H9 (cell line): ENCODE measurements at regions not wholly inside any gene's neighbourhood (a gene's known extent, or its start where the extent isn't known, plus 50 kb on each side); places are given as distances from the start of the nearest gene placed in this dataset.

Experiments
- DNase-seq: peaks from one replicate; pipeline ENCODE4 v3.0.0-alpha.2; 2017
- H2AFZ ChIP-seq: one replicate; pipeline ENCODE4 v1.6.1; 2013; ENCODE audit warnings: mild to moderate bottlenecking, low read length, control low read depth, moderate library complexity
- H2AK5ac ChIP-seq: 2 replicates; pipeline ENCODE4 v1.6.1; 2013; ENCODE audit warnings: low read length, control low read depth, mixed read lengths; ENCODE audit not compliant: insufficient read length
- H2BK120ac ChIP-seq: one replicate; pipeline ENCODE4 v1.6.1; 2013; ENCODE audit warnings: low read depth, mild to moderate bottlenecking, low read length, control low read depth, inconsistent platforms; ENCODE audit not compliant: poor library complexity, severe bottlenecking
- H2BK12ac ChIP-seq: 2 replicates; pipeline ENCODE4 v1.6.1; 2013; ENCODE audit warnings: low read length, control low read depth, mixed read lengths, low read depth; ENCODE audit not compliant: insufficient read length
- H2BK15ac ChIP-seq: 2 replicates; pipeline ENCODE4 v1.6.1; 2013; ENCODE audit warnings: low read depth, low read length, control low read depth
- H2BK20ac ChIP-seq: one replicate; pipeline ENCODE4 v1.6.1; 2013; ENCODE audit warnings: low read depth, mild to moderate bottlenecking, low read length, control low read depth, inconsistent platforms; ENCODE audit not compliant: poor library complexity, severe bottlenecking
- H2BK5ac ChIP-seq: 2 replicates; pipeline ENCODE4 v1.6.1; 2013; ENCODE audit warnings: low read length, control low read depth, mixed read lengths; ENCODE audit not compliant: insufficient read length
- H3K14ac ChIP-seq: 2 replicates; pipeline ENCODE4 v1.6.1; 2013; ENCODE audit warnings: low read length, control low read depth; ENCODE audit not compliant: insufficient read depth
- H3K18ac ChIP-seq: 2 replicates; pipeline ENCODE4 v1.6.1; 2013; ENCODE audit warnings: low read depth, mild to moderate bottlenecking, mixed read lengths, low read length, control low read depth; ENCODE audit not compliant: insufficient read length
- H3K23ac ChIP-seq: 2 replicates; pipeline ENCODE4 v1.6.1; 2013; ENCODE audit warnings: low read length, control low read depth, mixed read lengths, low read depth; ENCODE audit not compliant: insufficient read length
- H3K23me2 ChIP-seq: 2 replicates; pipeline ENCODE4 v1.6.1; 2013; ENCODE audit warnings: low read depth, mild to moderate bottlenecking, mixed read lengths, low read length, control low read depth; ENCODE audit not compliant: insufficient read length, poor library complexity, severe bottlenecking
- H3K27ac ChIP-seq: 2 replicates; pipeline ENCODE4 v1.5.1; 2013; ENCODE audit warnings: low read length, control low read depth, mixed read lengths, low read depth; ENCODE audit not compliant: insufficient read length
- H3K27me3 ChIP-seq: 2 replicates; pipeline ENCODE4 v1.6.1; 2013; ENCODE audit warnings: low read length, control low read depth, inconsistent platforms; ENCODE audit not compliant: insufficient read depth
- H3K4ac ChIP-seq: 2 replicates; pipeline ENCODE4 v1.6.1; 2013; ENCODE audit warnings: low read depth, mild to moderate bottlenecking, control low read depth, inconsistent platforms, low read length, moderate library complexity
- H3K4me1 ChIP-seq: 2 replicates; pipeline ENCODE4 v1.6.1; 2013; ENCODE audit warnings: low read length, control low read depth, inconsistent platforms; ENCODE audit not compliant: insufficient read depth
- H3K4me2 ChIP-seq: 2 replicates; pipeline ENCODE4 v1.6.1; 2013; ENCODE audit warnings: low read length, control low read depth, mixed read lengths; ENCODE audit not compliant: insufficient read length, insufficient read depth
- H3K56ac ChIP-seq: 2 replicates; pipeline ENCODE4 v1.6.1; 2013; ENCODE audit warnings: low read depth, mild to moderate bottlenecking, mixed read lengths, low read length, control low read depth; ENCODE audit not compliant: insufficient read length
- H3K79me1 ChIP-seq: 2 replicates; pipeline ENCODE4 v1.6.1; 2013; ENCODE audit warnings: low read depth, mild to moderate bottlenecking, moderate library complexity, low read length, control low read depth, inconsistent platforms; ENCODE audit not compliant: insufficient read depth, poor library complexity, severe bottlenecking
- H3K79me2 ChIP-seq: 2 replicates; pipeline ENCODE4 v1.6.1; 2013; ENCODE audit warnings: low read length, control low read depth, inconsistent platforms; ENCODE audit not compliant: insufficient read depth
- H3K9ac ChIP-seq: 2 replicates; pipeline ENCODE4 v1.6.1; 2013; ENCODE audit warnings: low read length, control low read depth, mixed read lengths; ENCODE audit not compliant: insufficient read length; ENCODE audit errors: extremely low read depth
- H3K9me3 ChIP-seq: one replicate; pipeline ENCODE4 v1.6.1; 2013; ENCODE audit warnings: low read depth, low read length, inconsistent platforms; ENCODE audit not compliant: control insufficient read depth
- H3T11ph ChIP-seq: one replicate; pipeline ENCODE4 v1.6.1; 2013; ENCODE audit warnings: mild to moderate bottlenecking, low read length, control low read depth, inconsistent platforms
- H4K20me1 ChIP-seq: one replicate; pipeline ENCODE4 v1.6.1; 2013; ENCODE audit not compliant: control insufficient read depth, insufficient read length, insufficient read depth
- H4K5ac ChIP-seq: 2 replicates; pipeline ENCODE4 v1.6.1; 2013; ENCODE audit warnings: low read depth, mild to moderate bottlenecking, mixed read lengths, low read length, control low read depth; ENCODE audit not compliant: insufficient read length
- H4K8ac ChIP-seq: replicated peaks from 2 replicates; pipeline ENCODE4 v1.6.1; 2013; ENCODE audit warnings: low read length, control low read depth, mixed read lengths, low read depth; ENCODE audit not compliant: insufficient read length
- H4K91ac ChIP-seq: 2 replicates; pipeline ENCODE4 v1.6.1; 2013; ENCODE audit warnings: low read depth, mild to moderate bottlenecking, moderate library complexity, mixed read lengths, low read length, control low read depth; ENCODE audit not compliant: insufficient read length
- H3K27ac Mint-ChIP-seq, 3 experiments: 2 replicates in 2 of 3; 3 replicates in 1 of 3; pipeline ENCODE4 v1.8.0; 2020 to 2021; ENCODE audit warnings: mixed read lengths in 3 of 3, mild to moderate bottlenecking in 1 of 3, moderate library complexity in 1 of 3
- H3K27me3 Mint-ChIP-seq: 2 replicates; pipeline ENCODE4 v1.8.0; 2021; ENCODE audit warnings: low read depth, mild to moderate bottlenecking, moderate library complexity, mixed read lengths
- H3K36me3 Mint-ChIP-seq, 3 experiments: 2 replicates in 2 of 3; 3 replicates in 1 of 3; pipeline ENCODE4 v1.8.0; 2020 to 2021; ENCODE audit warnings: low read depth in 3 of 3, mixed read lengths in 3 of 3; ENCODE audit not compliant: insufficient read depth in 1 of 3
- H3K4me1 Mint-ChIP-seq, 2 experiments: 2 replicates each; pipeline ENCODE4 v1.8.0; 2020; ENCODE audit warnings: mixed read lengths in 2 of 2
- H3K4me3 Mint-ChIP-seq, 2 experiments: 2 replicates in 1 of 2; 3 replicates in 1 of 2; pipeline ENCODE4 v1.8.0; 2020 to 2021; ENCODE audit warnings: mild to moderate bottlenecking in 2 of 2, mixed read lengths in 2 of 2, moderate library complexity in 1 of 2
- H3K9me3 Mint-ChIP-seq, 2 experiments: 2 replicates in 1 of 2; 3 replicates in 1 of 2; pipeline ENCODE4 v1.8.0; 2020; ENCODE audit warnings: mild to moderate bottlenecking in 2 of 2, mixed read lengths in 2 of 2, moderate library complexity in 1 of 2
- CTCF ChIP-seq: fragments of 200-600 bp; sonication (generic); conservative IDR thresholded peaks from 3 replicates; pipeline ENCODE4 v1.8.0; 2021; ENCODE audit warnings: antibody characterized with exemption, mild to moderate bottlenecking
- WGBS: extraction: QIAGEN DNeasy Blood & Tissue Kit; methylation state at CpG from one replicate; pipeline ENCODE4 v1.1.7; 2013; ENCODE audit warnings: missing lambda C conversion rate, low lambda C conversion rate, mixed read lengths; ENCODE audit not compliant: insufficient read length; ENCODE audit errors: extremely low coverage; 5-methylcytosine and 5-hydroxymethylcytosine counted together

- Histone ChIP-seq H4K20me1 (peaks cover 4% of the 10 kb centered on the region), H3K9ac (no peak overlapping the region), H2BK15ac (no peak overlapping the region), H4K5ac (no peak overlapping the region), H3K23me2 (no peaks in the 10 kb centered on the region), H3K79me2 (peaks cover 5% of the 10 kb centered on the region; the same call in 1 of the 2 replicates), H2AK5ac (no peak overlapping the region), H3K14ac (no peak overlapping the region), H2BK5ac (no peak overlapping the region), H3K9me3 (no peaks in the 10 kb centered on the region), H4K8ac (no peak overlapping the region), H3K4me1 (peaks cover 9% of the 10 kb centered on the region; the same call in 1 of the 2 replicates), H2BK12ac (no peak overlapping the region), H3K56ac (no peak overlapping the region), H3K79me1 (peaks cover under 1% of the 10 kb centered on the region), H4K91ac (no peak overlapping the region), H3K27me3 (no peaks in the 10 kb centered on the region), H2BK120ac (no peak overlapping the region), H3K18ac (no peak overlapping the region), H3K27ac (no peak overlapping the region), H3K23ac (no peak overlapping the region), H2AFZ (no peak overlapping the region), H3K4ac (no peak overlapping the region), H3T11ph (no peak overlapping the region), H3K4me2 (no peak overlapping the region), H2BK20ac (no peak overlapping the region)
- no peak overlapping the region for H3K4me3 Mint-ChIP-seq
- no peak for DNase-seq
- no peak for TF ChIP-seq CTCF
- H3K27me3 Mint-ChIP-seq = no peaks in the 10 kb centered on the region
- H3K4me1 Mint-ChIP-seq = peaks cover 80 to 92% of the 10 kb centered on the region in 2 experiments
- no CpG with 5 or more reads among the region's 3 CpGs for WGBS
- peaks cover 5 to 24% (median 5%) of the 10 kb centered on the region in 3 experiments; a peak in 6 of 7 replicates for H3K36me3 Mint-ChIP-seq
- H3K27ac Mint-ChIP-seq = peak overlapping the region in 2 of 3 experiments; percentile 72 to 76; a peak in 4 of 7 replicates
- no peaks in the 10 kb centered on the region for H3K9me3 Mint-ChIP-seq
Observed at GRCh38 chr2:120794716-120795115, 59.0 kb downstream of the GLI2 start.
